Gastroesophageal sphincter (tissue), 3 donors: ENCODE measurements at regions not wholly inside any gene's neighbourhood (a gene's known extent, or its start where the extent isn't known, plus 50 kb on each side); places are given as distances from the start of the nearest gene placed in this dataset.

Experiments
- CTCF ChIP-seq, 4 experiments: fragments of 200-600 bp in 2 of 4; fragments of 450-650 bp in 2 of 4; sonication (generic) in 1 of 4; IDR thresholded peaks; one replicate each; pipeline ENCODE4 v1.5.1; 2017 to 2019; ENCODE audit warnings: antibody characterized with exemption in 4 of 4, mild to moderate bottlenecking in 2 of 4, moderate library complexity in 2 of 4
- POLR2AphosphoS5 ChIP-seq: sonication (generic); formaldehyde crosslinking; IDR thresholded peaks from one replicate; pipeline ENCODE4 v1.6.1; 2017; ENCODE audit warnings: antibody characterized with exemption

- TF ChIP-seq CTCF (IDR thresholded peaks at IDR 0.05) (no peak), POLR2AphosphoS5 (no peak)
Measured at GRCh38 chr12:123056709-123057108, 76.2 kb downstream of the ARL6IP4 start.
